ENCODE measurements at regions not wholly inside any gene's neighbourhood (a gene's known extent, or its start where the extent isn't known, plus 50 kb on each side); places are given as distances from the start of the nearest gene placed in this dataset.

DNA sequence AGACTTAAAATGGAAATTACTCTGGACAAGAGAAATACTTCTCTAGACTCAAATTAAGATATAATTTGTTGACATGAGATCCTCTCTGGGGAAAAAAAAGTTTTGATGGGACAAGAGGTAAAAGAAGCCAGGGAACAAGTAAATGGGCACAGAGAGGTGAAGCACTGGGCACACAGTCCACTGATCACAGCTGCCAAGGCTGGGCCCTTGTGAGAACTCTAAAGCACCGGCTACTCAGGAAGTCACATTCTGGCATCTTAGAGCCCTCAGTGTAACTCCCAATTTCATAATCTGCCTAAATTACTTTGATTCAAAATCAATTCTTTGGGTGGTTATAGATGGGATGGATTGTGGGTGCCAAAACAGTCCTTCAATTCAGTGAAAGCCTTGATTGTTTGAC is 123.2 kb upstream of the CACNA2D1 start:
- no peak overlapping the region for H3K27ac ChIP-seq (ENCODE audit: insufficient read depth, low read depth, low read length)
- intact Hi-C loops (cut with micrococcal nuclease) (no loop called here), dilution Hi-C loops (cut with MboI; ENCODE audit: extremely low pct_ligation_motif_present, low sequenced_read_pairs) (no loop called here)
- DNase-seq (ENCODE audit: low read depth, low spot score) (peak; percentile 29), FAIRE-seq (no peak)
- no peak overlapping the region for H2AFZ ChIP-seq (ENCODE audit: low read depth, low read length)
- POLR2A ChIA-PET: no interaction called here
- peaks cover 3% of the 10 kb centered on the region for H3K4me1 ChIP-seq (ENCODE audit: control insufficient read depth, extremely low read depth, insufficient read depth, low read length)
- no TSS peak for BruUV-seq (replicated peaks)
- no peaks in the 10 kb centered on the region for H4K20me1 ChIP-seq (replicated peaks; ENCODE audit: control insufficient read depth, extremely low read depth, insufficient read depth, low read length)
- no peaks in the 10 kb centered on the region for H3K9me3 ChIP-seq (replicated peaks; ENCODE audit: control insufficient read depth, insufficient read depth, low read length)
- H3K9me1 ChIP-seq (replicated peaks; ENCODE audit: control insufficient read depth, extremely low read depth, insufficient read depth, low read length): no peaks in the 10 kb centered on the region
- H3K4me2 ChIP-seq (ENCODE audit: insufficient read depth, low read length): no peak overlapping the region
- no peak overlapping the region for H3K4me3 ChIP-seq (replicated peaks in 1 of 3; ENCODE audit: insufficient read depth in 1 of 3, low read depth in 1 of 3, low read length in 3 of 3)
- no peak overlapping the region for H3K9ac ChIP-seq (replicated peaks; ENCODE audit: extremely low read depth, insufficient read depth, low read length)
- H3K27me3 ChIP-seq (ENCODE audit: control insufficient read depth in 2 of 2, insufficient read depth in 2 of 2, low read length in 2 of 2): no peaks in the 10 kb centered on the region
- H3K79me2 ChIP-seq (ENCODE audit: control insufficient read depth, insufficient read depth, low read length): no peaks in the 10 kb centered on the region
- CTCF ChIA-PET: interaction anchor here (1.7 kb wide), 1 partner anchor 332 kb away, joined by 7 read pairs; no protein-coding TSS in a partner anchor
- TF ChIP-seq GATA2 (IDR thresholded peaks at IDR 0.05; ENCODE audit: insufficient read depth, insufficient read length, low read depth, low read length) (no peak), POLR2AphosphoS5 (IDR thresholded peaks at IDR 0.05; ENCODE audit: insufficient read depth, low read depth, low read length) (no peak), EZH2 (IDR thresholded peaks at IDR 0.05; ENCODE audit: borderline replicate concordance, low read depth, low read length, severe bottlenecking) (no peak), MYC (IDR thresholded peaks at IDR 0.05; ENCODE audit: low read depth, low read length) (no peak), JUN (IDR thresholded peaks at IDR 0.05; ENCODE audit: borderline replicate concordance, insufficient read depth, insufficient read length, low read depth) (no peak), POLR2A (IDR thresholded peaks at IDR 0.05; ENCODE audit: low read depth, low read length) (no peak), FOS (IDR thresholded peaks at IDR 0.05; ENCODE audit: borderline replicate concordance, insufficient read depth, low read length) (no peak)
- TF ChIP-seq, protein P1, sequence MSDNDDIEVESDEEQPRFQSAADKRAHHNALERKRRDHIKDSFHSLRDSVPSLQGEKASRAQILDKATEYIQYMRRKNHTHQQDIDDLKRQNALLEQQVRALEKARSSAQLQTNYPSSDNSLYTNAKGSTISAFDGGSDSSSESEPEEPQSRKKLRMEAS (IDR thresholded peaks at IDR 0.05; ENCODE audit: insufficient read depth, insufficient read length): no peak
- TF ChIP-seq, protein P2, sequence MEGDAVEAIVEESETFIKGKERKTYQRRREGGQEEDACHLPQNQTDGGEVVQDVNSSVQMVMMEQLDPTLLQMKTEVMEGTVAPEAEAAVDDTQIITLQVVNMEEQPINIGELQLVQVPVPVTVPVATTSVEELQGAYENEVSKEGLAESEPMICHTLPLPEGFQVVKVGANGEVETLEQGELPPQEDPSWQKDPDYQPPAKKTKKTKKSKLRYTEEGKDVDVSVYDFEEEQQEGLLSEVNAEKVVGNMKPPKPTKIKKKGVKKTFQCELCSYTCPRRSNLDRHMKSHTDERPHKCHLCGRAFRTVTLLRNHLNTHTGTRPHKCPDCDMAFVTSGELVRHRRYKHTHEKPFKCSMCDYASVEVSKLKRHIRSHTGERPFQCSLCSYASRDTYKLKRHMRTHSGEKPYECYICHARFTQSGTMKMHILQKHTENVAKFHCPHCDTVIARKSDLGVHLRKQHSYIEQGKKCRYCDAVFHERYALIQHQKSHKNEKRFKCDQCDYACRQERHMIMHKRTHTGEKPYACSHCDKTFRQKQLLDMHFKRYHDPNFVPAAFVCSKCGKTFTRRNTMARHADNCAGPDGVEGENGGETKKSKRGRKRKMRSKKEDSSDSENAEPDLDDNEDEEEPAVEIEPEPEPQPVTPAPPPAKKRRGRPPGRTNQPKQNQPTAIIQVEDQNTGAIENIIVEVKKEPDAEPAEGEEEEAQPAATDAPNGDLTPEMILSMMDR (IDR thresholded peaks at IDR 0.05; ENCODE audit: extremely low read depth in 1 of 2, insufficient read depth in 1 of 2, low read depth in 1 of 2, low read length in 2 of 2): no peak
- no peaks in the 10 kb centered on the region for H3K36me3 ChIP-seq (ENCODE audit: control insufficient read depth in 2 of 2, extremely low read depth in 1 of 2, insufficient read depth in 2 of 2, low read length in 2 of 2)
